Tibial nerve (tissue), 3 donors: ENCODE measurements at regions not wholly inside any gene's neighbourhood (a gene's known extent, or its start where the extent isn't known, plus 50 kb on each side); places are given as distances from the start of the nearest gene placed in this dataset.

ENCODE experiments used
- CTCF ChIP-seq, 5 experiments: fragments of 200-600 bp in 3 of 5; fragments of 450-650 bp in 2 of 5; sonication (generic) in 3 of 5; IDR thresholded peaks; one replicate each; pipeline ENCODE4 v1.5.1; 2016 to 2019; ENCODE audit warnings: antibody characterized with exemption in 5 of 5, mild to moderate bottlenecking in 3 of 5, moderate library complexity in 2 of 5
- POLR2A ChIP-seq, 2 donors: fragments of 450-650 bp; IDR thresholded peaks; one replicate each; pipeline ENCODE4 v1.6.1; 2017; ENCODE audit warnings: antibody characterized with exemption in 2 of 2, mild to moderate bottlenecking in 2 of 2, moderate library complexity in 2 of 2

- TF ChIP-seq CTCF (IDR thresholded peaks at IDR 0.05): no peak
- no peak for TF ChIP-seq POLR2A (IDR thresholded peaks at IDR 0.05)
These were observed 202.9 kb upstream of the LRRTM4 start for GRCh38 chr2:77725045-77725444.
